Right lobe of liver (tissue), 6 donors: ENCODE measurements at regions not wholly inside any gene's neighbourhood (a gene's known extent, or its start where the extent isn't known, plus 50 kb on each side); places are given as distances from the start of the nearest gene placed in this dataset.

Experiments
- ATAC-seq, 4 donors: fragments of 200-7000 bp; cut with Tn5 transposase; one replicate each; pipeline ENCODE4 v1.9.1; 2020; ENCODE audit warnings: mild to moderate bottlenecking in 4 of 4, moderate library complexity in 4 of 4
- DNase-seq, 3 donors: peaks; one replicate each; pipeline ENCODE4 v3.0.0-alpha.2; 2020
- H3K27ac ChIP-seq, 3 donors: fragments of 200-600 bp; one replicate each; pipeline ENCODE4 v1.8.0; 2022
- H3K27me3 ChIP-seq, 2 donors: fragments of 200-600 bp; one replicate each; pipeline ENCODE4 v1.8.0; 2022
- H3K36me3 ChIP-seq, 4 donors: fragments of 200-600 bp; sonication (generic) in 1 of 4; one replicate each; pipeline versions ENCODE4 v1.5.1 to v1.8.0; 2017 to 2022; ENCODE audit warnings: control low read depth in 1 of 4
- H3K4me1 ChIP-seq, 4 donors: fragments of 200-600 bp; sonication (generic) in 1 of 4; one replicate each; pipeline versions ENCODE4 v1.5.1 to v1.8.0; 2017 to 2022; ENCODE audit warnings: control low read depth in 1 of 4
- H3K4me3 ChIP-seq, 3 donors: fragments of 200-600 bp; one replicate each; pipeline ENCODE4 v1.8.0; 2022
- H3K9me3 ChIP-seq, 4 donors: fragments of 200-600 bp; sonication (generic) in 1 of 4; one replicate each; pipeline versions ENCODE4 v1.5.1 to v1.8.0; 2017 to 2022; ENCODE audit warnings: control low read depth in 1 of 4
- POLR2A ChIP-seq: fragments of 450-650 bp; IDR thresholded peaks from one replicate; pipeline ENCODE4 v1.6.1; 2017; ENCODE audit warnings: antibody characterized with exemption, mild to moderate bottlenecking
- WGBS: methylation state at CpG from one replicate; pipeline ENCODE4 v1.1.6; 2018; ENCODE audit warnings: low coverage, low lambda C conversion rate; ENCODE audit not compliant: insufficient coverage; ENCODE audit errors: missing lambda C conversion rate; 5-methylcytosine and 5-hydroxymethylcytosine counted together
- intact Hi-C, 2 donors: fragments of 100-400 bp; cut with DNase I; formaldehyde crosslinking; loops; one replicate each; pipeline versions ENCODE4 v1.11.2 to v1.14.1; 2022
- TF ChIP-seq, protein P1 (sequence below), 4 donors: fragments of 200-600 bp in 3 of 4; fragments of 450-650 bp in 1 of 4; IDR thresholded peaks; one replicate each; pipeline versions ENCODE4 v1.5.1 to v1.8.0; 2016 to 2022; ENCODE audit warnings: antibody characterized with exemption in 4 of 4, mild to moderate bottlenecking in 2 of 4
- donor health status: DM: no; HTN: yes; CAD: no.
- donor health status: DM: no; HTN: no; CAD: no.
- donor health status: DM: no; HTN: no; CAD: no.
- donor health status: DM: no; HTN: yes; CAD: no.
- donor health status: DM: no; HTN: yes; CAD: no.

GRCh38 chr11:33559567-33559966, 141.1 kb downstream of the C11orf91 start:
- WGBS, result 49% methylated on average over 11 of the region's 11 CpGs
- DNase-seq (no peak), ATAC-seq (no peak)
- H3K27me3 ChIP-seq, result no peaks in the 10 kb centered on the region
- H3K4me3 ChIP-seq, result no peak overlapping the region
- TF ChIP-seq, protein P1, sequence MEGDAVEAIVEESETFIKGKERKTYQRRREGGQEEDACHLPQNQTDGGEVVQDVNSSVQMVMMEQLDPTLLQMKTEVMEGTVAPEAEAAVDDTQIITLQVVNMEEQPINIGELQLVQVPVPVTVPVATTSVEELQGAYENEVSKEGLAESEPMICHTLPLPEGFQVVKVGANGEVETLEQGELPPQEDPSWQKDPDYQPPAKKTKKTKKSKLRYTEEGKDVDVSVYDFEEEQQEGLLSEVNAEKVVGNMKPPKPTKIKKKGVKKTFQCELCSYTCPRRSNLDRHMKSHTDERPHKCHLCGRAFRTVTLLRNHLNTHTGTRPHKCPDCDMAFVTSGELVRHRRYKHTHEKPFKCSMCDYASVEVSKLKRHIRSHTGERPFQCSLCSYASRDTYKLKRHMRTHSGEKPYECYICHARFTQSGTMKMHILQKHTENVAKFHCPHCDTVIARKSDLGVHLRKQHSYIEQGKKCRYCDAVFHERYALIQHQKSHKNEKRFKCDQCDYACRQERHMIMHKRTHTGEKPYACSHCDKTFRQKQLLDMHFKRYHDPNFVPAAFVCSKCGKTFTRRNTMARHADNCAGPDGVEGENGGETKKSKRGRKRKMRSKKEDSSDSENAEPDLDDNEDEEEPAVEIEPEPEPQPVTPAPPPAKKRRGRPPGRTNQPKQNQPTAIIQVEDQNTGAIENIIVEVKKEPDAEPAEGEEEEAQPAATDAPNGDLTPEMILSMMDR (IDR thresholded peaks at IDR 0.05), result no peak
- no peak for TF ChIP-seq POLR2A
- no peaks in the 10 kb centered on the region for H3K4me1 ChIP-seq
- H3K36me3 ChIP-seq, result no peaks in the 10 kb centered on the region
- H3K27ac ChIP-seq, result no peak overlapping the region
- no peaks in the 10 kb centered on the region for H3K9me3 ChIP-seq
- intact Hi-C loops, result no loop called here

DNA sequence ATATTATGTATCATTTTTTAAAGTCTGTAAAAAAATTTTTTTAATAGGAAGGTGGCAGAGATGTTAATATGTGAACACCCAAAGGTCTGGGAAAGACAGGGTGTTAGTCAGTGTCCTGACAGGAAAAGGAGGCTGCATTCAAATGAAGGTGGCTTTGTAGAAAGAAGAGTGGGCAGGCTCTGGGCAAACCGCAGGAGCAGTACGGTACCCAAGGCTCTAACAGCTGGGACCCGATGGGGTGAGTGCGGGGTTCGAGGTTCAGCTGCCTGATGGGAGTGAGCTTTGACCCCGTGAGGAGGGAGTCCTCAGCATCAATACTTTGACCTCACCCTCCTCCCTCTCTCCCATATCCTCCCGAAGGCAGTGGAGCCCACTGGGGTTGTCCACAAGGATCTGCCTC, 142.5 kb downstream of the C11orf91 start:
- DNase-seq (no peak), ATAC-seq (no peak)
- Histone ChIP-seq H3K27ac (no peak overlapping the region), H3K36me3 (no peaks in the 10 kb centered on the region), H3K4me3 (no peak overlapping the region), H3K27me3 (no peaks in the 10 kb centered on the region), H3K9me3 (no peaks in the 10 kb centered on the region), H3K4me1 (no peaks in the 10 kb centered on the region)
- no peak for TF ChIP-seq POLR2A
- TF ChIP-seq, protein P1 (IDR thresholded peaks at IDR 0.05), result no peak
- WGBS, result 45% methylated on average over 5 of the region's 7 CpGs
- intact Hi-C loops, result no loop called here

DNA sequence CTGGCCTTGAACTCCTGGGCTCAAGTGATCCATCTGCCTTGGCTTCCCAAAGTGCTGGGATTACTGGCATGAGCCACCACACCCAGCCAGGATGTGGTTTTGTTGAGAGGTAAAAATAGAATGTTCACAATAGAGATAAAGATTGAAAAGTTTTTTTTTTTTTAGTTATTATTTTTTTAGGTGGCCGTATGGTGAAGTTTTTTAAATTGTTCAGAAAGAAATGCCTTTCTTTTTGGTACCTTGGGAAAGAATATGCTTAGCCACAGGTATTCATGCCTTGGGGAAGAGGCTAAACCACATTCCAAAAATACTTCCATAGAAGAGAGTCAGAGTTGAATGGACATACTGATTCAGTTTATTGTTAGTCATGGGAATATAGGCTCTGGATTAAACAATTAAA, 143.4 kb downstream of the C11orf91 start:
- ATAC-seq (no peak), DNase-seq (no peak)
- no peaks in the 10 kb centered on the region for H3K36me3 ChIP-seq
- no peaks in the 10 kb centered on the region for H3K4me1 ChIP-seq
- intact Hi-C loops, result no loop called here
- H3K9me3 ChIP-seq, result no peaks in the 10 kb centered on the region
- TF ChIP-seq, protein P1 (IDR thresholded peaks at IDR 0.05), result no peak
- TF ChIP-seq POLR2A, result no peak
- 53% methylated on average over 1 of the region's 1 CpG for WGBS
- H3K27me3 ChIP-seq, result no peaks in the 10 kb centered on the region
- H3K27ac ChIP-seq, result no peak overlapping the region
- no peak overlapping the region for H3K4me3 ChIP-seq

DNA sequence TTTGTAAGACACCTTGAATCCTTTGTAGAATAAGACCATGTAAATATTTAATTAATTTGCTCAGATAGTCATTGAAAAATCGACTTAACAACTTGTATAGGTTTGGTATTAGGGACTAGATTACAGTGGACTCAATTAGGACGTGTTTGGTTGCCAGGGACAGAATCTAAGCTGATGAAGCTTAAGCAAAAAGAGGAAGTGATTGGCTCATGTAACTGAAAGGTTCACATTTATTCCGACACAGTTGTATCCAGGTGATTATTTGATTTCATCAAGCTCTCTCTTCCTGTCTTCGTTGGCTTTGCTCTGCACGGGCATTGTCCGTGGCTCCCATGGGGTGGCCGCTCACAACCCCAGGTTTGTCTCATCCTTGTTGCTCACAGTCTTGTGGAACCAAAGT, 146.4 kb downstream of the C11orf91 start:
- ATAC-seq, result no peak
- Histone ChIP-seq H3K27me3 (no peaks in the 10 kb centered on the region), H3K4me3 (no peak overlapping the region), H3K27ac (no peak overlapping the region), H3K4me1 (no peaks in the 10 kb centered on the region), H3K36me3 (no peaks in the 10 kb centered on the region), H3K9me3 (no peaks in the 10 kb centered on the region)
- TF ChIP-seq, protein P1 (IDR thresholded peaks at IDR 0.05), result no peak
- no peak for TF ChIP-seq POLR2A
- 64% methylated on average over 7 of the region's 7 CpGs for WGBS
- DNase-seq, result no peak
- intact Hi-C loops, result no loop called here

- no peak for ATAC-seq
- Histone ChIP-seq H3K27ac (no peak overlapping the region), H3K4me1 (no peaks in the 10 kb centered on the region), H3K4me3 (no peak overlapping the region), H3K27me3 (no peaks in the 10 kb centered on the region), H3K9me3 (no peaks in the 10 kb centered on the region), H3K36me3 (no peaks in the 10 kb centered on the region)
- intact Hi-C loops, result no loop called here
- 75% methylated on average over 1 of the region's 1 CpG for WGBS
- TF ChIP-seq, protein P1 (IDR thresholded peaks at IDR 0.05), result no peak
- no peak for TF ChIP-seq POLR2A
- no peak for DNase-seq
Measured at GRCh38 chr11:33553486-33553885, 147.1 kb downstream of the C11orf91 start.
